Activated CD4-positive, alpha-beta T cell treated with anti-CD3 and anti-CD28 coated beads for 48 hours (primary cell): ENCODE measurements at regions not wholly inside any gene's neighbourhood (a gene's known extent, or its start where the extent isn't known, plus 50 kb on each side); places are given as distances from the start of the nearest gene placed in this dataset.
"Not testable (repeated sequence)": the region's sequence is repeated elsewhere in the genome, so short reads cannot be mapped to it uniquely, and the experiment has no call there.

Experiments used
- DNase-seq: peaks from one replicate; pipeline ENCODE4 v3.0.0-alpha.2; 2020

DNA sequence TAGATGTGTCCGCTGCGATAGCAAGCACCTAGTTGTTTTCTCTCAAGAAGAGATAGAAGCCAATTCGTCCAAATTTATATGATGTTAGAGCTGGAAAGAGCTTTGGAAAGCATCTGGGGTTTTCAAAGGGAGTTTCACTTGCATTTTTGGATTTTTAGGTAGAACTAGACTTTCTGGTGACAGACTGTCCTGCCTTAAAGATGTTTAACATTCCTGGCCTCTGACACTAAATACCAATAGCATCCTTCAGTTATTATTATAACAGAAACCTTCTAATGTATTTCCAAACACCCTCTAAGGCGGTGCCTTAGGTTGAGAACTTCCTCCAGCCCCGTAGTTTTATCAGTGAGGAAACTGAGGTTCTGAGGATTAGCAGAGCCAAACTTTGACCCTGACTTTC, 305.3 kb downstream of the SATB1 start:
- no peak for DNase-seq

- DNase-seq, result no peak
Observed at GRCh38 chr3:18114894-18115293, 310.2 kb downstream of the SATB1 start.

GRCh38 chr3:18113417-18113816, 311.7 kb downstream of the SATB1 start:
- DNase-seq, result no peak

DNA sequence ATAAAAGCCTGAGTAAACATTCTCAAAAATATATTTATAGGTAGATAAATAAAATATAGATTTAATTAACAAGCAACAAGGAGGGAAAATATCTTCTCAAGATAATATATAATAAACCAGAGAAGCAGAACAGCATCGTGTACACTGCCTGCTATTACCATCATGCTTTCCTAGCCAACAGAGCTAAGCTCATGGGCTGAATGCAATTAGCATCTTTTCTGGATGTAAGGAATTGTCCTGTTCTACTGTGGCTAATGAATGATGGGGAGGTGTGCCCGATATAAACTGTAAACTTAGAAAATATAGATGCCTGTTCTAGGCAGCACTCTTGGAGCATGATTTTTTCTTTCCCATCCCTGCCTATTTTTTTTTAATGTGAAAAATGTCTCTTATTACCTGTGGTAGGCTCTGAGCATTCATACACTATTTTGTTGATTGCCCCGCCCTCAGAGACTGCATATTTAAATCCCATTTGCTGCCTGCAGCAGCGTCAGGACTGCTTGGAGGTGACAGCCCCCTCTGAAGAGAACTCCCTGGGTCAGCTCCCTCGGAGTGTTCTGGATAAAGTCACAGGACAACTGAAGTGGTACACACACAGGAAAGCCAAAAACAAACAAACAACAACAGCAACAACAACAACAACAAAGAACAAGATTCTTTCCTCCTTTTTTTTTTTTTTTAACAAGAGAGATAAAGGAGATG, 312.3 kb downstream of the SATB1 start:
- DNase-seq, result no peak

GRCh38 chr3:18111796-18112232, 313.3 kb downstream of the SATB1 start:
- no peak for DNase-seq

DNA sequence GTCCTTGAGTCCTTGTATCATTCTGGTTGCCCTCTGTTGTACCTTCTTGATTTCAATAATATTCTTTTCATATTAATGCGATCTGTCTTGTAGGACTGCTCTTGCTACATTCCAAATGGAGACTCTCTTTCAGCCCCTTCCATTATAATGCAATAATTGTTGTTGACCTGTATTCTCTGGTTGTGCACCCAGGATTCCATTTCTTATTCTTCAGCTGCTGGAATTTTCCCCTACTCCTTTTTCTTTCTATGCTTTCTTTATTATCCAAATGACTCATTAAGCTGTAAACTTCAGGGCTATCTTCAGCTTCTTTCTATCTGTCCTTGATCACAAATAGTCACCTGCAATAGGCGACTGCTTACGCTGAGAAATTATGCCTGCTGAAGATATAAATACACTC, 321.5 kb downstream of the SATB1 start:
- no peak for DNase-seq

GRCh38 chr3:18100121-18100520, 325.0 kb downstream of the SATB1 start:
- no peak for DNase-seq

- peak; percentile 28 for DNase-seq
Observed at GRCh38 chr3:18099611-18100010, 325.5 kb downstream of the SATB1 start.

DNA sequence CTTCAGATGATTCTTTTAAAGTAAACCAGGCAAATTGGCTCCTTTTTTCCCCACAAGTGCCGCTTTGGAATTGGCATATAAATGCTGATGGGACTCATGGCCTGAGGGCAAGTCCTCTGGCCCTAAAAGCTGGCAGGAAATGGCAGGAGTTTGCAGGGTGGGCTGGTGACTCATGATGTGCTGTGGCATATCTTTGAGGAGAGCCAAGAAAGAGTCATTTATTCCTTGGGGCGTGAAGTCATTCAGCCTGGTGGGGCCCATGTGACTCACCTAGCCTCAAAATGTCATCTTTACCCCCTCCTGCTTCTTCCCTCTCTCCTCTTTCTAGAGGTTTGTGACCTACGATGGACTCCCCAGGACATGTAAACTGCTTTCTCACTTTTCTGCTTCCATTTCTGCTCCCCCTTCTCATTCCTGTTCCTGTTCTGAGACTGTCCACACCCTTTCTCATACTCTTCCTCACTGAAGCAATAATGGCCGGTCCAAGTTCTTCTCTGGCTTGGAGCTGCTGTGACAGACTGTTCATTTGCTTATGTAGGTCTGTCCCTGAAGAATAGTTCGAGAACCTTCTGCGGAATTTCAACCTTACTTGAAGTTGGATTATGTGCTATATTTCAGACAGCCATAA, 326.1 kb downstream of the SATB1 start:
- peak; percentile 76 for DNase-seq

DNA sequence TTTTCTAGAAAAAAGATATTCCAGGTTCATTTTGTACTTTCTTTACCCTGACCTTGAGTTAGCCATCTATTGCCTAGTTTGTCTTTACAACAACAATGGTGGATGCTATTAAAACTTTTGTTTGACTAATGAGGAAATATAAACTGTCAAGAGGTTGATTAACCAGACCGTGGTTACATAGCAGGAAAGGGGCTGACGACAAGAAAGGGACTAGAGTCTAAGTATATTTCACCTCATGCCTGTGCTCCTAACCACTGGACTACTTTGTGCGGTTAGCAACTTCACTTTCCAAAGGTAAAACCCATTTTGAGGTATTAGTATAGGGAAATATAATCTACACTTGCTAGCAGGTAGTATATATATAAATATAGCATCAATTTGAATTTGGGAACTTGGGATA, 327.1 kb downstream of the SATB1 start:
- no peak for DNase-seq

- no peak for DNase-seq
Observed at GRCh38 chr3:18097473-18097872, 327.7 kb downstream of the SATB1 start.

GRCh38 chr3:18092726-18093125, 332.4 kb downstream of the SATB1 start:
- no peak for DNase-seq

DNA sequence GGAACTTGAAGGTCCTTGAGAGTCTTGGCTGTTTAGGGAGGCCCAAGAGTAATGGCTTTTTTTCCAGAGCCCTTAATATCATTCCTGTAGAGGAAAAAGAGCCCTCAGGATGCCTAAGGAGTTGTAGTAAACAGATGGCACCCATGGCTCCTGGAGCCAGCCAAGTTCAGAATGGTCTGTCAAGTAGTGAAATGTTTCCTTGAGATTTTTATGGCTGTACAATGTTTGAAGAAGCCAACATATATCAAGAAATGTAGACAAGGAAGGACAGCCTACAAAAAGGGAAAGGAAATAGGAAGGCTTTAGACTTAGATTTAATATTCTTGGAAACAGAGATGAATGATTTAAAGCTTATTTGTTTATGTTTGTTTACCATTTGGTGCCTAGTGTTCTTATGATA, 334.8 kb downstream of the SATB1 start:
- no peak for DNase-seq

- DNase-seq, result no peak
Observed at GRCh38 chr3:18087988-18088387, 337.2 kb downstream of the SATB1 start.

DNA sequence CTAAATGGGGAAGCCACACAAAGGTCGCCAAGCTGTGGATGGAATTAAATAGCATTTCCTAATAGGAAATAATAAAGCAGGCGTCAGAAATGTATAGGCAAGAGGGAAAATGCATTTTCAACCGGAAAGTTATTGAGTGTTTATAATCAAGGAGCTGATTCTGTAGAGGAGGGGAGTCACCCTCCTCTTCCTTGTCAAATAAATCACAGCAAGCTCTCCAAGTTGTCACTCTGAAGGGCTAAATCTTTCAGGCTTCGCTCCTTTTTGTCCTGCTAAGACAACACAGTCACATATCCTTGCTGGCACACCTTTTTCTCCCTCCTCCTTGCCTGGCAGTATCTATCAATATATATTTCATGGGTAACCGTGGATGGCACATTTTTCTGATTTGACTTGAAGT, 338.4 kb downstream of the SATB1 start:
- DNase-seq, result no peak

GRCh38 chr3:18086078-18086477, 339.1 kb downstream of the SATB1 start:
- no peak for DNase-seq

GRCh38 chr3:18085429-18085828, 339.7 kb downstream of the SATB1 start:
- DNase-seq, result no peak

GRCh38 chr3:18083273-18083590, 340.8 kb upstream of the TBC1D5 start:
- not testable (repeated sequence) for DNase-seq

DNA sequence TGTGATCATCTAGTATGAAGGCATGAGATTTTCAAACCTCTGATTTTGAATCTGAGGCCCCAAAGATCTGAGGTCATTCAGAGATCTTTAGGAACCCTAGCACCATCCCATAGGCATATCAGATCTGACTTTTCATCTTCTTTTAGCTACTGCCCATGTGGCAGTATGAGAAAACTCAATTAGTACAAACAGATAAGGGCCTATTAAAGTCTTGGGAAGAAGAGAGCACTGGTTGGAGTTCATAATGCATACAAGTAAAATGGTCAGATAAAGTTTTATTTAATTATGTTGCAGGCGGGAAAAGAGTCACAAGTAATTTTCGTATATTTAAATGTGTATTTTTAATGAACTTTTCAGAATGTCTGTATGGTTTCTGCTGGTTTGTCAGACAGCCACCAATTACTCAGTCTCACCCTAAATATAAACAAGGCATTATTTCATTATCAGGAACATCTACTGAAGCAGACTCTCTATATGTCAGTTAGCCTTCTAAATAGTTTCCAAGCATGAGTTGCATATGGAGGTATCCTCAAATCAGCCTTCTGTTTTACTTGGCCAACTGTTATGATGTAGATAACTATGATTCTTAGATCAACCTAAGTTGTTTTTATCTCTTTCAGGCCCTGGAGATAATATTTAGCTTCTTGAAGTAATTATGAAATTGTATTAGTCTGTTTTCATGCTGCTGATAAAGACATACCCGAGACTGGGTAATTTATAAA, 340.3 kb upstream of the TBC1D5 start:
- no peak for DNase-seq

DNA sequence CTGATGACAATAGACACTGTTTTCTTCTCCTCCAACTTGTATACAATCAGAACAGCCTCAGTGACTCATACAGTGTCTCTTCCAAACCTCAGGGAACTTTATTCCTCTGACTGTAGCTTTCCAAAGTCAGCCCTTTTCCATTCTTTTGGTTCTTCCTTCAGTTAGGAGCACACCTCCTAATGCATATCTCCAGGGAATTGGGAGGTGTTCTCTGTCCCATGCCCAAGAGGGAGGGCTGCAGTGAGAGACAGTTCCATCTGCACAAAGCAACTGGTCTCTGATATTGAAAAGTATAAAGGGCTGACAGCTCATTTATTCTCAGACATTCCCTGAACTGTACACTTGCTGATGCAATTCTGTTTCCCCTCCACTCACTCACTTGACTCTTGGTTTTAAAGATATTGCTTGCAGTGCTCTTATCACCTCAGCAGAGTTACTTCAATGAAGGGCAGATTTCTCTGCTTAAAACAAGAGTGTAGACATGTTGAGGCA, 337.8 kb upstream of the TBC1D5 start:
- DNase-seq, result no peak

DNA sequence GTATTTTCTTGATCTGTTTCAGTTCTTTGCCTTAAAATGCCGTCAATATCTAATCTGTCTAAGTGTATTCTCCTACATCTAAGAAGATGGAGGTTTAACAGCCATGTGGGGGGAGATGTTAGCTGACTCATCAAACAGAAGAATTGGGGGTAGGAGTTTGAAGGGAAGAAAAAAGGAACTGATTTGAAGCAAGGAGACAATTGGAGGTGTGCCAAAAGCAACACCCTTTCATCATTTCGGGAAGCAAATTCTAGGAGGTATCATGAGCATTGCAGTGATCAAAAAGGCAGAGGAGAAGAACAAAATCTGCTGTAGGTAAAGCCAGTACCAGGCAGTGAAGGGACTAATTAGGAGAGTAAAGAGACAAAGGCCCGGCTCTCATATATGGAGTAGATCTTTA, 337.3 kb upstream of the TBC1D5 start:
- DNase-seq, result no peak

- no peak for DNase-seq
Observed at GRCh38 chr3:18079062-18079461, 336.6 kb upstream of the TBC1D5 start.

DNA sequence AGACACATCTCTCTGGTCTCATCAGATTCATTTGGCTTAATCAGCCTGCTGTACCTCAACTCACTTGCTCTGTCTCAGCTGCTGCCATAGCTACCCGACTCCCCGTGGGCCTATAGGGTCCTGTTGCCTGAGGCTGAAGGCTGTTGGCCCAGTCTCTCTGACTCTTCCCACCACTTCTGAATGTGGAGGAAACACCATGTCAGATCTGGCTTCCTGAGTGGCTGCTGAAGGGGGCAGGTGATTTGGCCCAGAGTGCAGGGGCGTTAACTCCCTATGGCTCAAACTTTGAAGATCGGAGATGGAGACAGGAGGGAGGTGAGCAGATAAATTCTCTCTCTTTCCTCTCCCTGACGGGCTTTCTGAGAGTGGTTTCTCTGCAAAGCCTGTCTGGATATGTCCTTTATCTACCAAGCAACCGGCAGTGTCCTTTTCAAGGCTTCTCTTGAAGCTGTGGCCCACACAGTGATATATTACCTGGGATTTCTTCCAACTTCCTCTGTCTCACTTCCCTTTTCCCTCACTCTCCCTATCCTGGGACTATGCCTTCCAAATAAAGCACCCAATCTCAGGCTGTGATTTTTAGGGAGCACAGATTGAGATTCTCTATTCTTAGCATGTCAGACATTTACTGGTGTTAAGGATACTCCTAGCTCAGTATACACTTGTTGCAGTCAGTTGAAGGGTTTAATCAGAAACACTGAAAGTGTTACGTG, 334.9 kb upstream of the TBC1D5 start:
- no peak for DNase-seq

DNA sequence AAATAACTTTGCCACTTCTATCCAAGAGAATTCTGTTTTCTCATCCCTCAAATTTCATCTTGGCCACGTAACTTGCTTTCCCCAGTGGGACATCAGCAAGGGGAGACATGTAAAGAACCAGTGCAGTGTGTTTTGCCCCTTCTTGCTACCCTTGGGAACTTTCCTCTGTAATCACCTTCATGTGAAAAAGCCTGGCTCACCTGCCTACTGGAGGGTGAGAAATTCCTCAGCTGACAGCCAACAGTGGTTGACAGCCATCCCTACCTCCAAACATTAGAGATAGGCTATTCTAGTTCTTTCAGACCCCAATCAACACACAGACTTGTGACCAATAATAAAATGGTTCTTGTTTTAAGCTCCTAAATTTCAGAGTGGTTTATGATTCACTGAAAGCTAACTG, 333.9 kb upstream of the TBC1D5 start:
- DNase-seq, result no peak
